Vagina (tissue), 2 donors: ENCODE measurements at regions not wholly inside any gene's neighbourhood (a gene's known extent, or its start where the extent isn't known, plus 50 kb on each side); places are given as distances from the start of the nearest gene placed in this dataset.

ENCODE experiments used
- CTCF ChIP-seq, 3 experiments: fragments of 450-650 bp in 2 of 3; fragments of 200-600 bp in 1 of 3; sonication (generic) in 1 of 3; IDR thresholded peaks; one replicate each; pipeline ENCODE4 v1.5.1; 2017 to 2019; ENCODE audit warnings: antibody characterized with exemption in 3 of 3, mild to moderate bottlenecking in 2 of 3, moderate library complexity in 2 of 3
- POLR2A ChIP-seq, 2 donors: fragments of 450-650 bp; IDR thresholded peaks; one replicate each; pipeline ENCODE4 v1.6.1; 2017; ENCODE audit warnings: antibody characterized with exemption in 2 of 2, mild to moderate bottlenecking in 2 of 2, moderate library complexity in 2 of 2

GRCh38 chr3:164371681-164372080, 706.6 kb downstream of the SI start:
- no peak for TF ChIP-seq CTCF (IDR thresholded peaks at IDR 0.05)
- no peak for TF ChIP-seq POLR2A (IDR thresholded peaks at IDR 0.05)
